ENCODE measurements at regions not wholly inside any gene's neighbourhood (a gene's known extent, or its start where the extent isn't known, plus 50 kb on each side); places are given as distances from the start of the nearest gene placed in this dataset.

- Histone ChIP-seq H3K4me1 (ENCODE audit: insufficient read depth) (no peaks in the 10 kb centered on the region), H3K27ac (no peak overlapping the region)
- WGBS, 3 donors: 45 to 56% (median 49%) methylated on average over 2 of the region's 2 CpGs
Measured at GRCh38 chr17:69882281-69882680, 192.7 kb upstream of the KCNJ16 start.

GRCh38 chr17:69883120-69883519, 191.9 kb upstream of the KCNJ16 start:
- 79 to 86% (median 84%) methylated on average over 3 of the region's 3 CpGs for WGBS, 3 donors
- H3K9me3 ChIP-seq: no peaks in the 10 kb centered on the region
- no peaks in the 10 kb centered on the region for H3K27me3 ChIP-seq
- DNase-seq: no peak
- intact Hi-C loops (cut with DNase I): no loop called here
- H3K4me1 ChIP-seq (ENCODE audit: insufficient read depth): no peaks in the 10 kb centered on the region
- H3K36me3 ChIP-seq: no peaks in the 10 kb centered on the region
- no peak overlapping the region for H3K4me3 ChIP-seq
- TF ChIP-seq POLR2A (IDR thresholded peaks at IDR 0.05): no peak
- no peak overlapping the region for H3K27ac ChIP-seq

More at GRCh38 chr17:69882281-69882680, 192.7 kb upstream of the KCNJ16 start:
- TF ChIP-seq POLR2A (IDR thresholded peaks at IDR 0.05) (no peak), EP300 (IDR thresholded peaks at IDR 0.05) (no peak)
- TF ChIP-seq, protein P1, sequence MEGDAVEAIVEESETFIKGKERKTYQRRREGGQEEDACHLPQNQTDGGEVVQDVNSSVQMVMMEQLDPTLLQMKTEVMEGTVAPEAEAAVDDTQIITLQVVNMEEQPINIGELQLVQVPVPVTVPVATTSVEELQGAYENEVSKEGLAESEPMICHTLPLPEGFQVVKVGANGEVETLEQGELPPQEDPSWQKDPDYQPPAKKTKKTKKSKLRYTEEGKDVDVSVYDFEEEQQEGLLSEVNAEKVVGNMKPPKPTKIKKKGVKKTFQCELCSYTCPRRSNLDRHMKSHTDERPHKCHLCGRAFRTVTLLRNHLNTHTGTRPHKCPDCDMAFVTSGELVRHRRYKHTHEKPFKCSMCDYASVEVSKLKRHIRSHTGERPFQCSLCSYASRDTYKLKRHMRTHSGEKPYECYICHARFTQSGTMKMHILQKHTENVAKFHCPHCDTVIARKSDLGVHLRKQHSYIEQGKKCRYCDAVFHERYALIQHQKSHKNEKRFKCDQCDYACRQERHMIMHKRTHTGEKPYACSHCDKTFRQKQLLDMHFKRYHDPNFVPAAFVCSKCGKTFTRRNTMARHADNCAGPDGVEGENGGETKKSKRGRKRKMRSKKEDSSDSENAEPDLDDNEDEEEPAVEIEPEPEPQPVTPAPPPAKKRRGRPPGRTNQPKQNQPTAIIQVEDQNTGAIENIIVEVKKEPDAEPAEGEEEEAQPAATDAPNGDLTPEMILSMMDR (IDR thresholded peaks at IDR 0.05): no peak
- Histone ChIP-seq H3K27me3 (no peaks in the 10 kb centered on the region), H3K9me3 (no peaks in the 10 kb centered on the region), H3K4me3 (no peak overlapping the region), H3K36me3 (no peaks in the 10 kb centered on the region)
- intact Hi-C loops (cut with DNase I): no loop called here
- DNase-seq: no peak

DNA sequence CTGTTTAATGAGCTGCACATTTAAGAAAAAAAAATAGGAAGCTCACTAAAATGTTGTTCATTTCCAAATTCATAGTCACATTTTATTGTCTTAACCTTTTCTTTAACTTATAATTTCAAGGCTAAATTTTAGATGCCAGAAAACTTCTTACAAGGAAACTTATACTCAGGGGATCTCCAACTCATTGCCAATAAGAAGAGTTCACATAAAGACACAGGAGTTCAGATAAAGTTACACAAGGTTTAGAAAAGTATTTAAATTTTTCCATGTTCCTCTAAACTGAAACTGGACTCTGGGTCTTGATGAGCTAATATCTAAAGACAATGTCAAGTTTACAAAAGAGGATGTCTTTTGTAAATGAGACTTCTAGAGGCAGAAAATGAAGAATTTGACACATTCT, 190.7 kb upstream of the KCNJ16 start:
- DNase-seq: no peak
- intact Hi-C loops (cut with DNase I): no loop called here
- no peak for TF ChIP-seq EP300 (IDR thresholded peaks at IDR 0.05)
- TF ChIP-seq, protein P1 (IDR thresholded peaks at IDR 0.05): no peak
- TF ChIP-seq POLR2A (IDR thresholded peaks at IDR 0.05): no peak
- no peak overlapping the region for H3K27ac ChIP-seq
- H3K4me1 ChIP-seq (ENCODE audit: insufficient read depth): no peaks in the 10 kb centered on the region
- no peaks in the 10 kb centered on the region for H3K27me3 ChIP-seq
- H3K36me3 ChIP-seq: no peaks in the 10 kb centered on the region
- no peaks in the 10 kb centered on the region for H3K9me3 ChIP-seq
- H3K4me3 ChIP-seq: no peak overlapping the region

DNA sequence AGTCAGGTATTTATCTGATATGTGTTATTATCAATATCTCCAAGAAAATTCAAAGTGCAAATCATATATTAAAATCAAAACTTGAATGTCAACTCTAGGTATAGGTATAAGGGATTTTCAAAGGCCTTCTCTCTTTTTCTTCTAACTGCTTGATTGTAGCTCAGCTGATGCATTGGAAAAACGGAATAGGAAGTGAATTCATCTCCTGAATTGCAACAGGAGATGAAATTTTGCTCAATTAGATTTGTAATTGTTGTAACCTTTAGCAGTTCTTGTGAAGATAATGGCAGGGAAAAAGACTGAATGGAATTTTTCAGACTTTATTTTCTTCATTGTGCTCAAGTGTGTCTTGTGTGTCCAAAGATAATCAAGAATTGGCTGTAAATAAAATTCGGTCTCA, 190.2 kb upstream of the KCNJ16 start:
- intact Hi-C loops (cut with DNase I): no loop called here
- no peaks in the 10 kb centered on the region for H3K4me1 ChIP-seq (ENCODE audit: insufficient read depth)

GRCh38 chr17:69898601-69899000, 176.4 kb upstream of the KCNJ16 start:
- Histone ChIP-seq H3K36me3 (no peaks in the 10 kb centered on the region), H3K4me3 (no peak overlapping the region), H3K4me1 (ENCODE audit: insufficient read depth) (peaks cover 3% of the 10 kb centered on the region), H3K27ac (no peak overlapping the region), H3K9me3 (no peaks in the 10 kb centered on the region), H3K27me3 (no peaks in the 10 kb centered on the region)
- no peak for TF ChIP-seq POLR2A (IDR thresholded peaks at IDR 0.05)
- TF ChIP-seq, protein P1 (IDR thresholded peaks at IDR 0.05): no peak
- no peak for TF ChIP-seq EP300 (IDR thresholded peaks at IDR 0.05)
- 75 to 91% (median 91%) methylated on average over 5 of the region's 5 CpGs for WGBS, 3 donors
- intact Hi-C loops (cut with DNase I): no loop called here
- DNase-seq: no peak

More for the DNA sequence above, 190.2 kb upstream of the KCNJ16 start:
- no peak overlapping the region for H3K27ac ChIP-seq
- H3K36me3 ChIP-seq: no peaks in the 10 kb centered on the region
- H3K9me3 ChIP-seq: no peaks in the 10 kb centered on the region
- H3K27me3 ChIP-seq: no peaks in the 10 kb centered on the region
- H3K4me3 ChIP-seq: no peak overlapping the region
- no peak for TF ChIP-seq POLR2A (IDR thresholded peaks at IDR 0.05)
- no peak for TF ChIP-seq EP300 (IDR thresholded peaks at IDR 0.05)
- TF ChIP-seq, protein P1 (IDR thresholded peaks at IDR 0.05): no peak
- DNase-seq: no peak
- 75 to 77% (median 76%) methylated on average over 2 of the region's 2 CpGs for WGBS, 3 donors

Data from ovary (tissue), 7 donors.